SK-N-MC (cell line): ENCODE measurements at regions not wholly inside any gene's neighbourhood (a gene's known extent, or its start where the extent isn't known, plus 50 kb on each side); places are given as distances from the start of the nearest gene placed in this dataset.
"Not testable (repeated sequence)": the region's sequence is repeated elsewhere in the genome, so short reads cannot be mapped to it uniquely, and the experiment has no call there.

ENCODE experiments used
- EZH2 ChIP-seq: fragments of 200-600 bp; sonication (generic); IDR thresholded peaks from one replicate; pipeline ENCODE4 v1.6.1; 2017; ENCODE audit warnings: antibody characterized with exemption
- FOXP2 ChIP-seq: optimal IDR thresholded peaks from 2 replicates; pipeline ENCODE3; 2011; ENCODE audit warnings: mild to moderate bottlenecking, moderate library complexity; ENCODE audit not compliant: insufficient read depth; ENCODE audit errors: extremely low read length, control extremely low read depth

- TF ChIP-seq EZH2, FOXP2: not testable (repeated sequence)
These were observed 62.2 kb upstream of the CYRIA start for GRCh38 chr2:16727849-16728248.
